K562 (cell line): ENCODE measurements at regions not wholly inside any gene's neighbourhood (a gene's known extent, or its start where the extent isn't known, plus 50 kb on each side); places are given as distances from the start of the nearest gene placed in this dataset.

ENCODE experiments used
- ATAC-seq: fragments of 200-7000 bp; cut with Tn5 transposase; 3 replicates; pipeline ENCODE4 v1.9.1; 2020; ENCODE audit warnings: moderate library complexity
- BruUV-seq: library from RNA; stranded (reverse); fragments of 400-500 nt; replicated peaks from 2 replicates; lab custom pipeline; 2021; lab: Mats Ljungman, UMichigan
- CTCF ChIA-PET: fragments of 300-600 bp; formaldehyde crosslinking; extraction: SDS; loops from one replicate; lab custom pipeline; 2021; ENCODE audit warnings: low intra/inter-chr PET ratio; lab: Yijun Ruan, JAX
- POLR2A ChIA-PET: fragments of 300-600, 350-650 bp; sonication (Branson Sonifier 250); formaldehyde crosslinking; extraction: SDS; loops from one replicate; lab custom pipeline; 2021; ENCODE audit warnings: antibody characterized with exemption, inconsistent platforms; lab: Yijun Ruan, JAX
- DNase-seq, 4 experiments: peaks; one replicate each; pipeline versions ENCODE4 v3.0.0 to v3.0.0-alpha.2; 2011 to 2018; ENCODE audit warnings: low spot score in 3 of 4, mixed read lengths in 3 of 4; ENCODE audit errors: extremely low read depth in 1 of 4
- FAIRE-seq: peaks from 2 replicates; lab custom pipeline; 2011; peaks lifted over from hg19 to GRCh38; lab: Jason Lieb, UNC
- H2AFZ ChIP-seq: 2 replicates; pipeline ENCODE4 v1.6.0; 2011; ENCODE audit warnings: low read depth, low read length, control low read depth, inconsistent platforms
- H3K27ac ChIP-seq: fragments of 200-600 bp; 3 replicates; pipeline ENCODE4 v1.8.0; 2011; ENCODE audit warnings: low read depth, mild to moderate bottlenecking, control low read depth, inconsistent platforms, low read length, moderate library complexity, mixed read lengths; ENCODE audit errors: extremely low read depth
- H3K27me3 ChIP-seq, 2 experiments: fragments of 300-600 bp in 1 of 2; 2 replicates in 1 of 2; 3 replicates in 1 of 2; pipeline versions ENCODE4 v1.6.0 to v1.8.0; 2011; ENCODE audit warnings: inconsistent platforms in 2 of 2, low read length in 2 of 2, mild to moderate bottlenecking in 1 of 2, mixed read lengths in 1 of 2, moderate library complexity in 1 of 2; ENCODE audit not compliant: control insufficient read depth in 2 of 2, insufficient read depth in 2 of 2
- H3K36me3 ChIP-seq: fragments of 300-600 bp; 3 replicates; pipeline ENCODE4 v1.8.0; 2011; ENCODE audit warnings: mild to moderate bottlenecking, low read length, inconsistent platforms; ENCODE audit not compliant: control insufficient read depth, insufficient read depth
- H3K4me1 ChIP-seq, 2 experiments: fragments of 200-600 bp in 1 of 2; replicated peaks in 1 of 2; 2 replicates in 1 of 2; 3 replicates in 1 of 2; pipeline versions ENCODE4 v1.5.1 to v1.8.0; 2011; ENCODE audit warnings: inconsistent platforms in 2 of 2, low read length in 2 of 2, mild to moderate bottlenecking in 1 of 2, mixed read lengths in 1 of 2, moderate library complexity in 1 of 2; ENCODE audit not compliant: control insufficient read depth in 2 of 2, insufficient read depth in 2 of 2
- H3K4me2 ChIP-seq: 2 replicates; pipeline ENCODE4 v1.6.1; 2011; ENCODE audit warnings: low read length, control low read depth, inconsistent platforms, mixed read lengths; ENCODE audit not compliant: insufficient read depth
- H3K4me3 ChIP-seq: fragments of 200-600 bp; sonication (generic), shearing (Covaris generic); 2 replicates; pipeline ENCODE4 v1.5.1; 2016; ENCODE audit warnings: control low read depth, inconsistent platforms
- H3K79me2 ChIP-seq: fragments of 200-600 bp; 3 replicates; pipeline ENCODE4 v1.8.0; 2011; ENCODE audit warnings: low read length, inconsistent platforms; ENCODE audit not compliant: control insufficient read depth, insufficient read depth
- H3K9ac ChIP-seq, 2 experiments: 2 replicates each; pipeline versions ENCODE4 v1.6.0 to v1.6.1; 2011; ENCODE audit warnings: low read depth in 2 of 2, low read length in 2 of 2, control low read depth in 1 of 2, inconsistent platforms in 1 of 2, mild to moderate bottlenecking in 1 of 2, mixed read lengths in 1 of 2; ENCODE audit not compliant: insufficient read depth in 1 of 2
- H3K9me1 ChIP-seq: one replicate; pipeline ENCODE4 v1.6.0; 2011; ENCODE audit warnings: inconsistent platforms, mild to moderate bottlenecking, low read length, moderate library complexity; ENCODE audit not compliant: control insufficient read depth, insufficient read depth
- H3K9me3 ChIP-seq: replicated peaks from 2 replicates; pipeline ENCODE4 v1.5.1; 2011; ENCODE audit warnings: low read depth, low read length, inconsistent platforms; ENCODE audit not compliant: control insufficient read depth, insufficient read depth
- H4K20me1 ChIP-seq: replicated peaks from 2 replicates; pipeline ENCODE4 v1.6.1; 2011; ENCODE audit warnings: low read length, inconsistent platforms, mixed read lengths; ENCODE audit not compliant: control insufficient read depth, insufficient read depth
- BRF1 ChIP-seq: IDR thresholded peaks from 3 replicates; pipeline ENCODE4 v1.6.1; 2011; ENCODE audit warnings: borderline replicate concordance, mild to moderate bottlenecking; ENCODE audit not compliant: insufficient read length; ENCODE audit errors: extremely low read depth
- CBFB ChIP-seq: sonication (generic); formaldehyde crosslinking; IDR thresholded peaks from 2 replicates; pipeline ENCODE4 v1.4.0; 2020; ENCODE audit warnings: mild to moderate bottlenecking, missing genetic modification reagents
- E2F3 ChIP-seq: fragments of 250-450 bp; sonication (Bioruptor Pico); IDR thresholded peaks from 2 replicates; pipeline ENCODE4 v1.4.0; 2020; ENCODE audit warnings: mild to moderate bottlenecking
- HDGF ChIP-seq: fragments of 450-650 bp; IDR thresholded peaks from 2 replicates; pipeline ENCODE4 v1.6.1; 2016
- HSF4 ChIP-seq: fragments of 250-450 bp; sonication (Bioruptor Pico); IDR thresholded peaks from 2 replicates; pipeline ENCODE4 v2.1.2; 2022; ENCODE audit warnings: mild to moderate bottlenecking, moderate library complexity, borderline replicate concordance
- PTBP1 ChIP-seq: fragments of 200-400 bp; formaldehyde crosslinking; IDR thresholded peaks from 2 replicates; pipeline ENCODE4 v1.6.1; 2017; ENCODE audit warnings: low read depth, low read length
- SNIP1 ChIP-seq: fragments of 450-650 bp; IDR thresholded peaks from 2 replicates; pipeline ENCODE4 v1.7.1; 2017; ENCODE audit warnings: low read depth, mild to moderate bottlenecking
- SREBF1 ChIP-seq: fragments of 150-350 bp; IDR thresholded peaks from 2 replicates; pipeline ENCODE4 v1.6.1; 2014; ENCODE audit warnings: antibody characterized with exemption, low read depth, low read length, borderline replicate concordance
- THRAP3 ChIP-seq: fragments of 450-650 bp; IDR thresholded peaks from 2 replicates; pipeline ENCODE4 v1.6.1; 2016; ENCODE audit warnings: mild to moderate bottlenecking, inconsistent platforms, borderline replicate concordance
- ZBTB17 ChIP-seq: fragments of 450-650 bp; formaldehyde crosslinking; IDR thresholded peaks from 2 replicates; pipeline ENCODE4 v1.4.0; 2020; ENCODE audit warnings: mild to moderate bottlenecking
- ZNF224 ChIP-seq: sonication (generic); formaldehyde crosslinking; IDR thresholded peaks from 2 replicates; pipeline ENCODE4 v1.8.0; 2022; ENCODE audit warnings: mild to moderate bottlenecking, missing genetic modification reagents
- WGBS: fragments of 100-300 bp; shearing (Covaris generic); methylation state at CpG from one replicate; pipeline ENCODE4 v1.1.6; 2016; ENCODE audit warnings: low coverage, mixed read lengths; ENCODE audit not compliant: insufficient coverage; ENCODE audit errors: missing lambda C conversion rate; 5-methylcytosine and 5-hydroxymethylcytosine counted together
- in situ Hi-C: fragments of 300-500 bp; cut with MboI; formaldehyde crosslinking; loops from 4 replicates; pipeline ENCODE4 v1.15.0; 2018; ENCODE audit warnings: inconsistent platforms, mixed read lengths
- intact Hi-C: fragments of 100-400 bp; cut with micrococcal nuclease; formaldehyde crosslinking; loops from 2 replicates; pipeline ENCODE4 v1.14.2; 2022
- TF ChIP-seq, protein P1 (sequence below): fragments of 150-350 bp; IDR thresholded peaks from 2 replicates; pipeline ENCODE4 v1.6.1; 2014; ENCODE audit warnings: low read depth, mild to moderate bottlenecking, low read length, borderline replicate concordance
- TF ChIP-seq, protein P2 (sequence below): sonication (generic); formaldehyde crosslinking; IDR thresholded peaks from 2 replicates; pipeline ENCODE4 v1.9.0; 2022; ENCODE audit warnings: mild to moderate bottlenecking, missing genetic modification reagents
- TF ChIP-seq, protein P3 (sequence below): sonication (generic); formaldehyde crosslinking; IDR thresholded peaks from 2 replicates; pipeline ENCODE4 v1.8.0; 2023; ENCODE audit warnings: missing genetic modification reagents, mild to moderate bottlenecking, borderline replicate concordance

DNA sequence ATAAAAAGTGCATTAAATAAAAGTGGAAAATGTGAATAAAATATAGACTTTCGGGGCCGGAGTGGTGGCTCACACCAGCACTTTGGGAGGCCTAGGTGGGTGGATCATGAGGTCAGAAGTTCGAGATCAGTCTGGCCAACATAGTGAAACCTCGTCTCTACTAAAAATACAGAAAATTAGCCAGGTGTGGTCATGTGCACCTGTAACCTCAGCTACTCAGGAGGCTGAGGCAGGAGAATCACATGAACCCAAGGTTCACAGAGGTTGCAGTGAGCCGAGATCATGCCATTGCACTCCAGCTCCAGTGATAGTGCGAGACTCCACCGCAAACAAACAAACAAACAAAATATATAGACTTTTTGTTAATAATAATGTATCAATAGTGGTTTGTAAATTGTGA, 293.6 kb upstream of the TRAM1L1 start (continued):
- TF ChIP-seq, protein P1, sequence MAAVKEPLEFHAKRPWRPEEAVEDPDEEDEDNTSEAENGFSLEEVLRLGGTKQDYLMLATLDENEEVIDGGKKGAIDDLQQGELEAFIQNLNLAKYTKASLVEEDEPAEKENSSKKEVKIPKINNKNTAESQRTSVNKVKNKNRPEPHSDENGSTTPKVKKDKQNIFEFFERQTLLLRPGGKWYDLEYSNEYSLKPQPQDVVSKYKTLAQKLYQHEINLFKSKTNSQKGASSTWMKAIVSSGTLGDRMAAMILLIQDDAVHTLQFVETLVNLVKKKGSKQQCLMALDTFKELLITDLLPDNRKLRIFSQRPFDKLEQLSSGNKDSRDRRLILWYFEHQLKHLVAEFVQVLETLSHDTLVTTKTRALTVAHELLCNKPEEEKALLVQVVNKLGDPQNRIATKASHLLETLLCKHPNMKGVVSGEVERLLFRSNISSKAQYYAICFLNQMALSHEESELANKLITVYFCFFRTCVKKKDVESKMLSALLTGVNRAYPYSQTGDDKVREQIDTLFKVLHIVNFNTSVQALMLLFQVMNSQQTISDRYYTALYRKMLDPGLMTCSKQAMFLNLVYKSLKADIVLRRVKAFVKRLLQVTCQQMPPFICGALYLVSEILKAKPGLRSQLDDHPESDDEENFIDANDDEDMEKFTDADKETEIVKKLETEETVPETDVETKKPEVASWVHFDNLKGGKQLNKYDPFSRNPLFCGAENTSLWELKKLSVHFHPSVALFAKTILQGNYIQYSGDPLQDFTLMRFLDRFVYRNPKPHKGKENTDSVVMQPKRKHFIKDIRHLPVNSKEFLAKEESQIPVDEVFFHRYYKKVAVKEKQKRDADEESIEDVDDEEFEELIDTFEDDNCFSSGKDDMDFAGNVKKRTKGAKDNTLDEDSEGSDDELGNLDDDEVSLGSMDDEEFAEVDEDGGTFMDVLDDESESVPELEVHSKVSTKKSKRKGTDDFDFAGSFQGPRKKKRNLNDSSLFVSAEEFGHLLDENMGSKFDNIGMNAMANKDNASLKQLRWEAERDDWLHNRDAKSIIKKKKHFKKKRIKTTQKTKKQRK = no peak
- TF ChIP-seq HDGF = no peak
- TF ChIP-seq SNIP1 = no peak
- no peak for TF ChIP-seq E2F3 (CRISPR knock-in tag)

DNA sequence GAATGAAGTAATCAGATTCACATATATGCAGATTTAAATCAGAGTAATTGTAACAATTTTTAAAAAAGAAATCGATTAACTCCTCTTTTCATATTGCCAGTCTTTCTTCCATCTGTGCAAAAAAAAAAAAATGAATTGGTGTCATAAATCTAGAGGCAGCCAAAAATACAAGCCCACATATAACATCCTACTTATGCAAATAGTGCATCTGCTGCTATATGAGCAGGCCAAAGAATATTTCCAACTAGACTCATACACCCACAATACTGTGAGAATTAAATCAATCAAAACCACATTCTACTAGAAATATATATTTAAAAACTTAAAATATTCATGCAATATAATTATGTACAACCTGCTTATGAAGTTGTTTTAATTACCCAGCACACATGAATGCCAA, 298.1 kb upstream of the TRAM1L1 start:
- POLR2A ChIA-PET = no interaction called here
- BruUV-seq = no TSS peak
- WGBS = 7% methylated on average over 1 of the region's 1 CpG
- TF ChIP-seq CBFB (CRISPR knock-in tag) (no peak), ZNF224 (no peak), ZBTB17 (CRISPR knock-in tag) (no peak), SREBF1 (no peak), HSF4 (CRISPR knock-in tag) (no peak), THRAP3 (no peak), PTBP1 (no peak), BRF1 (no peak)
- TF ChIP-seq, protein P2, sequence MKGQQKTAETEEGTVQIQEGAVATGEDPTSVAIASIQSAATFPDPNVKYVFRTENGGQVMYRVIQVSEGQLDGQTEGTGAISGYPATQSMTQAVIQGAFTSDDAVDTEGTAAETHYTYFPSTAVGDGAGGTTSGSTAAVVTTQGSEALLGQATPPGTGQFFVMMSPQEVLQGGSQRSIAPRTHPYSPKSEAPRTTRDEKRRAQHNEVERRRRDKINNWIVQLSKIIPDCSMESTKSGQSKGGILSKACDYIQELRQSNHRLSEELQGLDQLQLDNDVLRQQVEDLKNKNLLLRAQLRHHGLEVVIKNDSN (CRISPR knock-in tag) = no peak
- TF ChIP-seq, protein P3, sequence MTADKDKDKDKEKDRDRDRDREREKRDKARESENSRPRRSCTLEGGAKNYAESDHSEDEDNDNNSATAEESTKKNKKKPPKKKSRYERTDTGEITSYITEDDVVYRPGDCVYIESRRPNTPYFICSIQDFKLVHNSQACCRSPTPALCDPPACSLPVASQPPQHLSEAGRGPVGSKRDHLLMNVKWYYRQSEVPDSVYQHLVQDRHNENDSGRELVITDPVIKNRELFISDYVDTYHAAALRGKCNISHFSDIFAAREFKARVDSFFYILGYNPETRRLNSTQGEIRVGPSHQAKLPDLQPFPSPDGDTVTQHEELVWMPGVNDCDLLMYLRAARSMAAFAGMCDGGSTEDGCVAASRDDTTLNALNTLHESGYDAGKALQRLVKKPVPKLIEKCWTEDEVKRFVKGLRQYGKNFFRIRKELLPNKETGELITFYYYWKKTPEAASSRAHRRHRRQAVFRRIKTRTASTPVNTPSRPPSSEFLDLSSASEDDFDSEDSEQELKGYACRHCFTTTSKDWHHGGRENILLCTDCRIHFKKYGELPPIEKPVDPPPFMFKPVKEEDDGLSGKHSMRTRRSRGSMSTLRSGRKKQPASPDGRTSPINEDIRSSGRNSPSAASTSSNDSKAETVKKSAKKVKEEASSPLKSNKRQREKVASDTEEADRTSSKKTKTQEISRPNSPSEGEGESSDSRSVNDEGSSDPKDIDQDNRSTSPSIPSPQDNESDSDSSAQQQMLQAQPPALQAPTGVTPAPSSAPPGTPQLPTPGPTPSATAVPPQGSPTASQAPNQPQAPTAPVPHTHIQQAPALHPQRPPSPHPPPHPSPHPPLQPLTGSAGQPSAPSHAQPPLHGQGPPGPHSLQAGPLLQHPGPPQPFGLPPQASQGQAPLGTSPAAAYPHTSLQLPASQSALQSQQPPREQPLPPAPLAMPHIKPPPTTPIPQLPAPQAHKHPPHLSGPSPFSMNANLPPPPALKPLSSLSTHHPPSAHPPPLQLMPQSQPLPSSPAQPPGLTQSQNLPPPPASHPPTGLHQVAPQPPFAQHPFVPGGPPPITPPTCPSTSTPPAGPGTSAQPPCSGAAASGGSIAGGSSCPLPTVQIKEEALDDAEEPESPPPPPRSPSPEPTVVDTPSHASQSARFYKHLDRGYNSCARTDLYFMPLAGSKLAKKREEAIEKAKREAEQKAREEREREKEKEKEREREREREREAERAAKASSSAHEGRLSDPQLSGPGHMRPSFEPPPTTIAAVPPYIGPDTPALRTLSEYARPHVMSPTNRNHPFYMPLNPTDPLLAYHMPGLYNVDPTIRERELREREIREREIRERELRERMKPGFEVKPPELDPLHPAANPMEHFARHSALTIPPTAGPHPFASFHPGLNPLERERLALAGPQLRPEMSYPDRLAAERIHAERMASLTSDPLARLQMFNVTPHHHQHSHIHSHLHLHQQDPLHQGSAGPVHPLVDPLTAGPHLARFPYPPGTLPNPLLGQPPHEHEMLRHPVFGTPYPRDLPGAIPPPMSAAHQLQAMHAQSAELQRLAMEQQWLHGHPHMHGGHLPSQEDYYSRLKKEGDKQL (CRISPR knock-in tag) = no peak

More for the DNA sequence above, 298.1 kb upstream of the TRAM1L1 start:
- no peaks in the 10 kb centered on the region for H4K20me1 ChIP-seq
- H3K4me3 ChIP-seq = no peak overlapping the region
- CTCF ChIA-PET = no interaction called here
- in situ Hi-C loops = no loop called here
- H3K36me3 ChIP-seq = no peaks in the 10 kb centered on the region
- DNase-seq = no peak
- H3K4me1 ChIP-seq = no peaks in the 10 kb centered on the region
- no peak overlapping the region for H3K9ac ChIP-seq
- ATAC-seq = no peak
- H3K79me2 ChIP-seq = no peaks in the 10 kb centered on the region
- no peak overlapping the region for H2AFZ ChIP-seq
- FAIRE-seq = no peak
- H3K27me3 ChIP-seq = no peaks in the 10 kb centered on the region
- no peak overlapping the region for H3K4me2 ChIP-seq
- H3K27ac ChIP-seq = no peak overlapping the region
- intact Hi-C loops = no loop called here
- no peaks in the 10 kb centered on the region for H3K9me3 ChIP-seq
- H3K9me1 ChIP-seq = no peaks in the 10 kb centered on the region
